ENCODE measurements at regions not wholly inside any gene's neighbourhood (a gene's known extent, or its start where the extent isn't known, plus 50 kb on each side); places are given as distances from the start of the nearest gene placed in this dataset.

DNA sequence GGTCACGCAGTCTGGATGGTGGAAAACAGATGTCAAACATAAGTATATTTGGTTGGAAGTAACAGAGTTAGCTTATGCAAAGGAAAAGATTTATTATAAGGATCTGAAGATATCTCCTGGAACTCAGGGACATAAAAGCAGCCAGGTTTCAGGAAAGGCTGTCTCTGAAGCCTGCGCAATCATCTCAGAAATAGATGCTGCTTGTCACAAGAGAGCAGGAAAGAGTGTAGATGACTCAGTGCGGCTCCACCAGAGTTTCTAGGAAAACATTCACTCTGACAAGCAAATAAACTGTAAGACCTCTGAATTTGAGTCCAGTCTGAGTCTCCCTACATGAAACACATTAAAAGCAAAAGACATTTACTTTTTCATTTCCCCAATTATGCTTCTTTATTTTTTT lies 220.4 kb upstream of the HTR2A start:
- FAIRE-seq (no peak), DNase-seq (ENCODE audit: low read depth, low spot score) (no peak)
- no peaks in the 10 kb centered on the region for H3K27me3 ChIP-seq (ENCODE audit: control insufficient read depth in 2 of 2, insufficient read depth in 2 of 2, low read length in 2 of 2)
- H3K4me1 ChIP-seq (ENCODE audit: control insufficient read depth, extremely low read depth, insufficient read depth, low read length), result no peaks in the 10 kb centered on the region
- no peaks in the 10 kb centered on the region for H3K9me3 ChIP-seq (replicated peaks; ENCODE audit: control insufficient read depth, insufficient read depth, low read length)
- no peak overlapping the region for H2AFZ ChIP-seq (ENCODE audit: low read depth, low read length)
- no TSS peak for BruUV-seq (replicated peaks)
- no peaks in the 10 kb centered on the region for H3K79me2 ChIP-seq (ENCODE audit: control insufficient read depth, insufficient read depth, low read length)
- ChIA-PET POLR2A (no interaction called here), CTCF (no interaction called here)
- no peaks in the 10 kb centered on the region for H3K9me1 ChIP-seq (replicated peaks; ENCODE audit: control insufficient read depth, extremely low read depth, insufficient read depth, low read length)
- H3K4me3 ChIP-seq (replicated peaks in 1 of 3; ENCODE audit: insufficient read depth in 1 of 3, low read depth in 1 of 3, low read length in 3 of 3), result no peak overlapping the region
- no peaks in the 10 kb centered on the region for H3K36me3 ChIP-seq (ENCODE audit: control insufficient read depth in 2 of 2, extremely low read depth in 1 of 2, insufficient read depth in 2 of 2, low read length in 2 of 2)
- H3K4me2 ChIP-seq (ENCODE audit: insufficient read depth, low read length), result no peak overlapping the region
- no peak overlapping the region for H3K9ac ChIP-seq (replicated peaks; ENCODE audit: extremely low read depth, insufficient read depth, low read length)
- TF ChIP-seq POLR2A (IDR thresholded peaks at IDR 0.05; ENCODE audit: low read depth, low read length), result no peak
- TF ChIP-seq MYC (IDR thresholded peaks at IDR 0.05; ENCODE audit: low read depth, low read length), result no peak
- TF ChIP-seq, protein P1, sequence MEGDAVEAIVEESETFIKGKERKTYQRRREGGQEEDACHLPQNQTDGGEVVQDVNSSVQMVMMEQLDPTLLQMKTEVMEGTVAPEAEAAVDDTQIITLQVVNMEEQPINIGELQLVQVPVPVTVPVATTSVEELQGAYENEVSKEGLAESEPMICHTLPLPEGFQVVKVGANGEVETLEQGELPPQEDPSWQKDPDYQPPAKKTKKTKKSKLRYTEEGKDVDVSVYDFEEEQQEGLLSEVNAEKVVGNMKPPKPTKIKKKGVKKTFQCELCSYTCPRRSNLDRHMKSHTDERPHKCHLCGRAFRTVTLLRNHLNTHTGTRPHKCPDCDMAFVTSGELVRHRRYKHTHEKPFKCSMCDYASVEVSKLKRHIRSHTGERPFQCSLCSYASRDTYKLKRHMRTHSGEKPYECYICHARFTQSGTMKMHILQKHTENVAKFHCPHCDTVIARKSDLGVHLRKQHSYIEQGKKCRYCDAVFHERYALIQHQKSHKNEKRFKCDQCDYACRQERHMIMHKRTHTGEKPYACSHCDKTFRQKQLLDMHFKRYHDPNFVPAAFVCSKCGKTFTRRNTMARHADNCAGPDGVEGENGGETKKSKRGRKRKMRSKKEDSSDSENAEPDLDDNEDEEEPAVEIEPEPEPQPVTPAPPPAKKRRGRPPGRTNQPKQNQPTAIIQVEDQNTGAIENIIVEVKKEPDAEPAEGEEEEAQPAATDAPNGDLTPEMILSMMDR (IDR thresholded peaks at IDR 0.05; ENCODE audit: extremely low read depth in 1 of 2, insufficient read depth in 1 of 2, low read depth in 1 of 2, low read length in 2 of 2), result no peak
- TF ChIP-seq FOS (IDR thresholded peaks at IDR 0.05; ENCODE audit: borderline replicate concordance, insufficient read depth, low read length), result no peak
- TF ChIP-seq, protein P2, sequence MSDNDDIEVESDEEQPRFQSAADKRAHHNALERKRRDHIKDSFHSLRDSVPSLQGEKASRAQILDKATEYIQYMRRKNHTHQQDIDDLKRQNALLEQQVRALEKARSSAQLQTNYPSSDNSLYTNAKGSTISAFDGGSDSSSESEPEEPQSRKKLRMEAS (IDR thresholded peaks at IDR 0.05; ENCODE audit: insufficient read depth, insufficient read length), result no peak
- no peak for TF ChIP-seq EZH2 (IDR thresholded peaks at IDR 0.05; ENCODE audit: borderline replicate concordance, low read depth, low read length, severe bottlenecking)
- no peak for TF ChIP-seq GATA2 (IDR thresholded peaks at IDR 0.05; ENCODE audit: insufficient read depth, insufficient read length, low read depth, low read length)
- TF ChIP-seq POLR2AphosphoS5 (IDR thresholded peaks at IDR 0.05; ENCODE audit: insufficient read depth, low read depth, low read length), result no peak
- no peak for TF ChIP-seq JUN (IDR thresholded peaks at IDR 0.05; ENCODE audit: borderline replicate concordance, insufficient read depth, insufficient read length, low read depth)
- H4K20me1 ChIP-seq (replicated peaks; ENCODE audit: control insufficient read depth, extremely low read depth, insufficient read depth, low read length), result no peaks in the 10 kb centered on the region
- H3K27ac ChIP-seq (ENCODE audit: insufficient read depth, low read depth, low read length), result no peak overlapping the region
- intact Hi-C loops (cut with micrococcal nuclease), result no loop called here
- dilution Hi-C loops (cut with MboI; ENCODE audit: extremely low pct_ligation_motif_present, low sequenced_read_pairs), result no loop called here
